Omental fat pad (tissue), 3 donors: ENCODE measurements at regions not wholly inside any gene's neighbourhood (a gene's known extent, or its start where the extent isn't known, plus 50 kb on each side); places are given as distances from the start of the nearest gene placed in this dataset.

ENCODE experiments used
- ATAC-seq: fragments of 150-250 bp; one replicate; pipeline ENCODE4 v1.9.1; 2016; ENCODE audit warnings: mild to moderate bottlenecking, moderate library complexity; ENCODE audit not compliant: low FRiP score
- DNase-seq: peaks from one replicate; pipeline ENCODE4 v3.0.0-alpha.2; 2019; ENCODE audit warnings: low spot score
- TF ChIP-seq, protein P1 (sequence below), 3 donors: fragments of 450-650 bp; IDR thresholded peaks; one replicate each; pipeline ENCODE4 v1.5.1; 2016 to 2017; ENCODE audit warnings: antibody characterized with exemption in 3 of 3, mild to moderate bottlenecking in 3 of 3, moderate library complexity in 2 of 3

DNA sequence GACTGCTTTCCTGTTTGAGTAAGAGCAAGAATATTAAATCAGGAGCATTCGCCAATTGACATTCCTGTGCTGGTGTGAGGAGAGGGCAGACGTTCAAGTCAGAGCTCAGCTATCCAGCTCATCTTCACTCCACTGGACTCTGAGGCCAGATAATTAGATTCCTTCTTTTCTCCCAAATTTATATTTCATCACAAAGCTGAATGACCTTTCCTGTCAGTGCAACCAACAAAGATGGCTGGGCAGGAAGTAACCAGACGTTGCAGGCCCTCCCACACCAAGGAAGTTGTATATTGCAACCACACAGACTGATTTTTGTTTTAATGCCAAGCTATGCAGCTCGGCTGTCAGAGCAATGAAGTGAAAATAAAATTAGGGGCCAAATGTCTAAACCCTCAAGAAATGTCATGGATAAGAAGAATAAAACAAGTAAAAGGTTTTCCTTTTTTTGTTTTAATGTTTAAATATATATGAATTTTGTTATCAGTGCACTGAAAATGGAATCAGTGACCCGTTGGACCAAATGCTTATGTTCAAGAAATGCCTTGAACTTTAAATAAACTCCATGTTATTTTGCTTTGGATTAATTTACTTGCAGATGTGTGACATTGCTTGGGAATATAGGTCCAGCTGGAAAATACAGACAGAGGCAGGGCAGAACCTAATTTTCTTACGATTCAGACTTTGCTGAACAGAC is 578.9 kb upstream of the FAT1 start:
- TF ChIP-seq, protein P1, sequence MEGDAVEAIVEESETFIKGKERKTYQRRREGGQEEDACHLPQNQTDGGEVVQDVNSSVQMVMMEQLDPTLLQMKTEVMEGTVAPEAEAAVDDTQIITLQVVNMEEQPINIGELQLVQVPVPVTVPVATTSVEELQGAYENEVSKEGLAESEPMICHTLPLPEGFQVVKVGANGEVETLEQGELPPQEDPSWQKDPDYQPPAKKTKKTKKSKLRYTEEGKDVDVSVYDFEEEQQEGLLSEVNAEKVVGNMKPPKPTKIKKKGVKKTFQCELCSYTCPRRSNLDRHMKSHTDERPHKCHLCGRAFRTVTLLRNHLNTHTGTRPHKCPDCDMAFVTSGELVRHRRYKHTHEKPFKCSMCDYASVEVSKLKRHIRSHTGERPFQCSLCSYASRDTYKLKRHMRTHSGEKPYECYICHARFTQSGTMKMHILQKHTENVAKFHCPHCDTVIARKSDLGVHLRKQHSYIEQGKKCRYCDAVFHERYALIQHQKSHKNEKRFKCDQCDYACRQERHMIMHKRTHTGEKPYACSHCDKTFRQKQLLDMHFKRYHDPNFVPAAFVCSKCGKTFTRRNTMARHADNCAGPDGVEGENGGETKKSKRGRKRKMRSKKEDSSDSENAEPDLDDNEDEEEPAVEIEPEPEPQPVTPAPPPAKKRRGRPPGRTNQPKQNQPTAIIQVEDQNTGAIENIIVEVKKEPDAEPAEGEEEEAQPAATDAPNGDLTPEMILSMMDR (IDR thresholded peaks at IDR 0.05), result no peak
- ATAC-seq (no peak), DNase-seq (no peak)

- no peak for DNase-seq
- no peak for ATAC-seq
- TF ChIP-seq, protein P1 (IDR thresholded peaks at IDR 0.05), result no peak
Measured at GRCh38 chr4:187304133-187304532, 580.5 kb upstream of the FAT1 start.

GRCh38 chr4:187307131-187307530 is 583.5 kb upstream of the FAT1 start:
- DNase-seq (no peak), ATAC-seq (no peak)
- TF ChIP-seq, protein P1 (IDR thresholded peaks at IDR 0.05), result no peak

- ATAC-seq, result no peak
- DNase-seq, result no peak
- TF ChIP-seq, protein P1 (IDR thresholded peaks at IDR 0.05), result no peak
Measured at GRCh38 chr4:187309456-187309855, 585.8 kb upstream of the FAT1 start.

- DNase-seq (no peak), ATAC-seq (no peak)
- TF ChIP-seq, protein P1 (IDR thresholded peaks at IDR 0.05), result no peak
Measured at GRCh38 chr4:187312299-187312698, 588.6 kb upstream of the FAT1 start.

- no peak for DNase-seq
- no peak for ATAC-seq
- TF ChIP-seq, protein P1 (IDR thresholded peaks at IDR 0.05), result no peak
Measured at GRCh38 chr4:187317799-187318198, 594.1 kb upstream of the FAT1 start.

DNA sequence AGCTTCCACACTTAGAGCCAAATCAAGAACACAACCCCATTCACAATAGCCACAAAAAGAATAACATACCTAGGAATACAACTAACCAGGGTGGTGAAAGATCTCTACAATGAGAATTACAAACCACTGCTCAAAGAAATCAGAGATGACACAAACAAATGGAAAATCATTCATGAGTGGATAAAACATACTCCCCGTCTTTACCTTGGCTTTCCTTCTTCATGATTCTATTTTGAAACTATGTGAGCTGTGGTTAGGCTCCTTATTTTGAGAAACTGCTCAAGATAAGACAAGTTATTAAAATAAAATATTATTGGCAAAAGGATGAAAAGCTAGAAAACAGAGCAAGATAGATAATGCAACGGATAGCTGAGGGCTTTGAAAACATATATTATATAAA is 598.1 kb upstream of the FAT1 start:
- TF ChIP-seq, protein P1 (IDR thresholded peaks at IDR 0.05), result no peak
- ATAC-seq (no peak), DNase-seq (no peak)
